ENCODE measurements at regions not wholly inside any gene's neighbourhood (a gene's known extent, or its start where the extent isn't known, plus 50 kb on each side); places are given as distances from the start of the nearest gene placed in this dataset.

DNA sequence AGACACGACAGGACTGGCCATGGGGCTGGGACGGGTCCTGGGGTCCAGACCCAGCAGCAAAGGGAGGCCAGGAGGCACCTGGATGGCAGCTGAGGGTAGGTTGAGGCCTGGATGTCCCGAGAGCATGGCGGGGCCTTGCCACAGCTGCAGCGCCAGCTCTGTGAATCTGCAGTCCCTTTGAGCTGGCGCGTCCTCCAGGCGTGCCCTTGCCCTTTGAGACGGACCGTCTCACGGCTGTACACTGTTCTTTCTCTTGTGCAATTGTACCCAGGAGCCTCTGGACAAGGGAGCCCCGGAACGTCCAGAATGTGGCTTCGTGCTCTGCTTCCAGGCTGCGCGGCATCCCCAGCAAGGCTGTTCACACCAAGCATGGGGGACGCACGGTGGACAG, 69.5 kb upstream of the CIBAR2 start:
- TF ChIP-seq, protein P1, sequence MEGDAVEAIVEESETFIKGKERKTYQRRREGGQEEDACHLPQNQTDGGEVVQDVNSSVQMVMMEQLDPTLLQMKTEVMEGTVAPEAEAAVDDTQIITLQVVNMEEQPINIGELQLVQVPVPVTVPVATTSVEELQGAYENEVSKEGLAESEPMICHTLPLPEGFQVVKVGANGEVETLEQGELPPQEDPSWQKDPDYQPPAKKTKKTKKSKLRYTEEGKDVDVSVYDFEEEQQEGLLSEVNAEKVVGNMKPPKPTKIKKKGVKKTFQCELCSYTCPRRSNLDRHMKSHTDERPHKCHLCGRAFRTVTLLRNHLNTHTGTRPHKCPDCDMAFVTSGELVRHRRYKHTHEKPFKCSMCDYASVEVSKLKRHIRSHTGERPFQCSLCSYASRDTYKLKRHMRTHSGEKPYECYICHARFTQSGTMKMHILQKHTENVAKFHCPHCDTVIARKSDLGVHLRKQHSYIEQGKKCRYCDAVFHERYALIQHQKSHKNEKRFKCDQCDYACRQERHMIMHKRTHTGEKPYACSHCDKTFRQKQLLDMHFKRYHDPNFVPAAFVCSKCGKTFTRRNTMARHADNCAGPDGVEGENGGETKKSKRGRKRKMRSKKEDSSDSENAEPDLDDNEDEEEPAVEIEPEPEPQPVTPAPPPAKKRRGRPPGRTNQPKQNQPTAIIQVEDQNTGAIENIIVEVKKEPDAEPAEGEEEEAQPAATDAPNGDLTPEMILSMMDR (IDR thresholded peaks at IDR 0.05) = no peak
- no peak for TF ChIP-seq POLR2A (IDR thresholded peaks at IDR 0.05)

All from lower leg skin (tissue), 3 donors.